Left ventricle myocardium inferior (tissue), 1 donor: ENCODE measurements at regions not wholly inside any gene's neighbourhood (a gene's known extent, or its start where the extent isn't known, plus 50 kb on each side); places are given as distances from the start of the nearest gene placed in this dataset.
A peak's percentile ranks its signal among the peaks of the same experiment; 100 is the strongest.

Experiments used
- DNase-seq: peaks from one replicate; pipeline ENCODE4 v3.0.0-alpha.2; 2020
- H3K27ac ChIP-seq: fragments of 200-600 bp; replicated peaks from 2 replicates; pipeline ENCODE4 v1.8.0; 2021
- H3K27me3 ChIP-seq: fragments of 200-600 bp; 2 replicates; pipeline ENCODE4 v1.8.0; 2021; ENCODE audit warnings: low read depth
- H3K36me3 ChIP-seq: fragments of 200-600 bp; 2 replicates; pipeline ENCODE4 v1.8.0; 2021
- H3K4me1 ChIP-seq: fragments of 200-600 bp; 2 replicates; pipeline ENCODE4 v1.8.0; 2021
- H3K4me3 ChIP-seq: fragments of 200-600 bp; 2 replicates; pipeline ENCODE4 v1.8.0; 2021; ENCODE audit warnings: mild to moderate bottlenecking, moderate library complexity
- H3K9me3 ChIP-seq: fragments of 200-600 bp; replicated peaks from 2 replicates; pipeline ENCODE4 v1.8.0; 2021
- CTCF ChIP-seq: fragments of 200-600 bp; IDR thresholded peaks from 2 replicates; pipeline ENCODE4 v1.8.0; 2021; ENCODE audit warnings: antibody characterized with exemption, mild to moderate bottlenecking, borderline replicate concordance
- intact Hi-C: fragments of 100-400 bp; cut with micrococcal nuclease; formaldehyde crosslinking; loops from one replicate; pipeline ENCODE4 v1.11.0; 2022
- donor health status: DM: no; HTN: yes; CAD: no; lungs with severe emphysema.

GRCh38 chr18:78241535-78242253 lies 737.9 kb upstream of the SALL3 start:
- H3K4me3 ChIP-seq, result peak overlapping the region; percentile 32
- peak overlapping the region; percentile 75 for H3K27ac ChIP-seq

DNA sequence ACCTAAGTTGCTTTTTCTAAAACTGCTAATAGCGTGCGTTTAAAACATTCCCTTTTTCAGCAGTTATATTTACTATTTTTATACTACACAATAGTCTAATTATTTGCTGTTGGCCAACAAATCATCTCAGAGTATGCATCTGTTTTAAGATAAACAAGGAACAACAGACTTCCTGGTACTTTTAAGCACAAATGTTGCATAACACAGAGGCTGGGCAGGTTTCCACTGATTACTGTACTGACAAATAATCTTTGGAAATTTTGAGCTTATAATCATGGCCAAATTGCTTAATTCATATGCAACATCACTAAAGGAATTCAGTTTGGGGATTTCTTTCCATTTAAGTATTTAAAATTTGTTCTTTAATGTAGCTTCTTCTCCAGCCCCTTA lies 737.4 kb upstream of the SALL3 start:
- Histone ChIP-seq H3K27ac (peak overlapping the region; percentile 75), H3K36me3 (no peaks in the 10 kb centered on the region), H3K4me1 (no peaks in the 10 kb centered on the region), H3K9me3 (no peaks in the 10 kb centered on the region), H3K27me3 (peaks cover 13% of the 10 kb centered on the region), H3K4me3 (peak overlapping the region; percentile 32)
- TF ChIP-seq CTCF, result no peak
- no peak for DNase-seq
- intact Hi-C loops, result no loop called here

More at GRCh38 chr18:78241535-78242253, 737.9 kb upstream of the SALL3 start:
- no peaks in the 10 kb centered on the region for H3K36me3 ChIP-seq
- intact Hi-C loops, result no loop called here
- no peak for TF ChIP-seq CTCF
- no peaks in the 10 kb centered on the region for H3K4me1 ChIP-seq
- H3K9me3 ChIP-seq, result no peaks in the 10 kb centered on the region
- H3K27me3 ChIP-seq, result peaks cover 7% of the 10 kb centered on the region
- DNase-seq, result no peak

DNA sequence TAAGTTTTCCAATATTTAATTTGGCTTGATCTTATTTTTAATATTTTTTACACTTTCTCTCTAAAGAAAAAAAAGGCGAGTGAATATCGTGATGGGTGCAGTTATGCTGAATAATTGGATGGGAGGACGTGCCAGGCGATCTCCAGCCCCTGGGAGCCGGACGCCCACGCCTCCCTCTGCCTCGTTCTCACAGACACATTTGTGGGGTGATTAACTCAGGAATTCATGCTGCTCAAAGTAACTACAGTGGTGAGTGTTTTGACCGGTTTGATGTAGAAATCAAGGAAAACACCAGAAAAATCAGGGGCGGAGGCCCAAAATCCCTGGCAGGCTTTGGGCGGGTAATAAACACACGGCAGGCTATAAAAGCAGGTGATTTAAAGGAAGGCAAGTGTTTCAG lies 736.8 kb upstream of the SALL3 start:
- H3K27ac ChIP-seq, result peak overlapping the region; percentile 52
- peak; percentile 49 for DNase-seq
- intact Hi-C loops, result no loop called here

GRCh38 chr18:78244779-78245178 lies 734.8 kb upstream of the SALL3 start:
- Histone ChIP-seq H3K4me1 (no peaks in the 10 kb centered on the region), H3K27ac (no peak overlapping the region), H3K27me3 (peaks cover 18% of the 10 kb centered on the region), H3K4me3 (no peak overlapping the region), H3K9me3 (no peaks in the 10 kb centered on the region), H3K36me3 (no peaks in the 10 kb centered on the region)
- no peak for TF ChIP-seq CTCF
- DNase-seq, result no peak
- intact Hi-C loops, result no loop called here

More for the DNA sequence above, 736.8 kb upstream of the SALL3 start:
- Histone ChIP-seq H3K27me3 (peaks cover 13% of the 10 kb centered on the region), H3K4me1 (no peaks in the 10 kb centered on the region), H3K9me3 (no peaks in the 10 kb centered on the region), H3K4me3 (no peak overlapping the region), H3K36me3 (no peaks in the 10 kb centered on the region)
- TF ChIP-seq CTCF, result no peak

- no peak overlapping the region for H3K27ac ChIP-seq
- intact Hi-C loops, result no loop called here
- no peak overlapping the region for H3K4me3 ChIP-seq
- DNase-seq, result no peak
- H3K36me3 ChIP-seq, result no peaks in the 10 kb centered on the region
- no peaks in the 10 kb centered on the region for H3K9me3 ChIP-seq
- TF ChIP-seq CTCF, result no peak
- H3K4me1 ChIP-seq, result no peaks in the 10 kb centered on the region
- H3K27me3 ChIP-seq, result peaks cover 18% of the 10 kb centered on the region
These were observed 734.2 kb upstream of the SALL3 start for GRCh38 chr18:78245451-78245850.
